Colon (tissue), 2 donors: ENCODE measurements at regions not wholly inside any gene's neighbourhood (a gene's known extent, or its start where the extent isn't known, plus 50 kb on each side); places are given as distances from the start of the nearest gene placed in this dataset.

Experiments
- FAIRE-seq: peaks from 2 replicates; lab custom pipeline; 2012; peaks lifted over from hg19 to GRCh38; lab: Jason Lieb, UNC
- donor health status: control.
- donor health status: control.

GRCh38 chr5:86030753-86031152, 587.0 kb upstream of the COX7C start:
- no peak for FAIRE-seq

- FAIRE-seq = no peak
Observed at GRCh38 chr5:86038566-86038965, 579.2 kb upstream of the COX7C start.

- no peak for FAIRE-seq
Observed at GRCh38 chr5:86039351-86039750, 578.4 kb upstream of the COX7C start.

GRCh38 chr5:86070719-86071118, 547.0 kb upstream of the COX7C start:
- no peak for FAIRE-seq

- FAIRE-seq = no peak
Observed at GRCh38 chr5:86074297-86074696, 543.4 kb upstream of the COX7C start.

GRCh38 chr5:86075139-86075538, 542.6 kb upstream of the COX7C start:
- FAIRE-seq = no peak

- no peak for FAIRE-seq
Observed at GRCh38 chr5:86095092-86095491, 522.6 kb upstream of the COX7C start.

GRCh38 chr5:86101966-86102365, 515.8 kb upstream of the COX7C start:
- FAIRE-seq = no peak

GRCh38 chr5:86108825-86109224, 508.9 kb upstream of the COX7C start:
- FAIRE-seq = no peak

- FAIRE-seq = no peak
Observed at GRCh38 chr5:86112249-86112648, 505.5 kb upstream of the COX7C start.

GRCh38 chr5:86115164-86115563, 502.6 kb upstream of the COX7C start:
- FAIRE-seq = no peak

- no peak for FAIRE-seq
Observed at GRCh38 chr5:86118542-86118941, 499.2 kb upstream of the COX7C start.

GRCh38 chr5:86124333-86124732, 493.4 kb upstream of the COX7C start:
- FAIRE-seq = no peak

GRCh38 chr5:86125731-86126601, 491.8 kb upstream of the COX7C start:
- FAIRE-seq = no peak

- FAIRE-seq = no peak
Observed at GRCh38 chr5:86127696-86128095, 490.0 kb upstream of the COX7C start.

- no peak for FAIRE-seq
Observed at GRCh38 chr5:86129009-86129408, 488.7 kb upstream of the COX7C start.

- no peak for FAIRE-seq
Observed at GRCh38 chr5:86137297-86137696, 480.4 kb upstream of the COX7C start.

- FAIRE-seq = no peak
Observed at GRCh38 chr5:86143837-86144236, 473.9 kb upstream of the COX7C start.

- no peak for FAIRE-seq
Observed at GRCh38 chr5:86152988-86153560, 464.7 kb upstream of the COX7C start.

GRCh38 chr5:86155796-86156195, 461.9 kb upstream of the COX7C start:
- no peak for FAIRE-seq

- FAIRE-seq = no peak
Observed at GRCh38 chr5:86170194-86170593, 447.5 kb upstream of the COX7C start.

GRCh38 chr5:86175224-86175623, 442.5 kb upstream of the COX7C start:
- no peak for FAIRE-seq

- FAIRE-seq = no peak
Observed at GRCh38 chr5:86199287-86199686, 418.5 kb upstream of the COX7C start.

GRCh38 chr5:86228147-86228546, 389.6 kb upstream of the COX7C start:
- FAIRE-seq = peak; percentile 10
